HG03575 (cell line): ENCODE measurements at regions not wholly inside any gene's neighbourhood (a gene's known extent, or its start where the extent isn't known, plus 50 kb on each side); places are given as distances from the start of the nearest gene placed in this dataset.

Source experiments
- ATAC-seq: cut with Tn5 transposase; IDR thresholded peaks from one replicate; pipeline ENCODE4 v1.9.1; 2021; ENCODE audit not compliant: unreplicated experiment, insufficient number of reproducible peaks, low FRiP score; ENCODE audit errors: extremely low read depth

GRCh38 chr7:112864380-112864779 is 74.2 kb upstream of the TMEM168 start:
- no peak for ATAC-seq

GRCh38 chr7:112858838-112859237 is 68.6 kb upstream of the TMEM168 start:
- no peak for ATAC-seq

GRCh38 chr7:112855227-112855626 is 65.0 kb upstream of the TMEM168 start:
- no peak for ATAC-seq

- ATAC-seq = no peak
Measured at GRCh38 chr7:112854169-112854568, 64.0 kb upstream of the TMEM168 start.

- ATAC-seq = no peak
Measured at GRCh38 chr7:112853422-112853821, 63.2 kb upstream of the TMEM168 start.

- no peak for ATAC-seq
Measured at GRCh38 chr7:112843151-112843550, 53.0 kb upstream of the TMEM168 start.
